ENCODE measurements at regions not wholly inside any gene's neighbourhood (a gene's known extent, or its start where the extent isn't known, plus 50 kb on each side); places are given as distances from the start of the nearest gene placed in this dataset.

- FAIRE-seq (no peak), DNase-seq (ENCODE audit: extremely low read depth in 1 of 4, low spot score in 3 of 4) (peak in 1 of 4 experiments; percentile 9), ATAC-seq (no peak)
- H3K9me3 ChIP-seq (replicated peaks; ENCODE audit: control insufficient read depth, insufficient read depth, low read depth, low read length), result no peaks in the 10 kb centered on the region; the same call in 1 of the 2 replicates
- no peaks in the 10 kb centered on the region for H3K36me3 ChIP-seq (ENCODE audit: control insufficient read depth, insufficient read depth, low read length)
- ChIA-PET CTCF (ENCODE audit: low intra/inter-chr PET ratio) (no interaction called here), POLR2A (interaction anchor here (1.0 kb wide), 1 partner anchor 9 kb away, joined by 3 read pairs; no protein-coding TSS in a partner anchor)
- no peak for TF ChIP-seq NFXL1 (CRISPR knock-in tag; IDR thresholded peaks at IDR 0.05)
- TF ChIP-seq EGR1 (conservative IDR thresholded peaks at IDR 0.05), result peak; percentile 58; the same call in 1 of the 2 replicates
- no peak for TF ChIP-seq HCFC1 (IDR thresholded peaks at IDR 0.05; ENCODE audit: low read depth, low read length)
- no peak for TF ChIP-seq ATF7 (IDR thresholded peaks at IDR 0.05)
- peak; percentile 34 for TF ChIP-seq ZNF316 (IDR thresholded peaks at IDR 0.05)
- no peak for TF ChIP-seq BRF1 (IDR thresholded peaks at IDR 0.05; ENCODE audit: borderline replicate concordance, extremely low read depth, insufficient read length)
- no peak for TF ChIP-seq FOXJ3 (CRISPR knock-in tag; IDR thresholded peaks at IDR 0.05)
- TF ChIP-seq, protein P1, sequence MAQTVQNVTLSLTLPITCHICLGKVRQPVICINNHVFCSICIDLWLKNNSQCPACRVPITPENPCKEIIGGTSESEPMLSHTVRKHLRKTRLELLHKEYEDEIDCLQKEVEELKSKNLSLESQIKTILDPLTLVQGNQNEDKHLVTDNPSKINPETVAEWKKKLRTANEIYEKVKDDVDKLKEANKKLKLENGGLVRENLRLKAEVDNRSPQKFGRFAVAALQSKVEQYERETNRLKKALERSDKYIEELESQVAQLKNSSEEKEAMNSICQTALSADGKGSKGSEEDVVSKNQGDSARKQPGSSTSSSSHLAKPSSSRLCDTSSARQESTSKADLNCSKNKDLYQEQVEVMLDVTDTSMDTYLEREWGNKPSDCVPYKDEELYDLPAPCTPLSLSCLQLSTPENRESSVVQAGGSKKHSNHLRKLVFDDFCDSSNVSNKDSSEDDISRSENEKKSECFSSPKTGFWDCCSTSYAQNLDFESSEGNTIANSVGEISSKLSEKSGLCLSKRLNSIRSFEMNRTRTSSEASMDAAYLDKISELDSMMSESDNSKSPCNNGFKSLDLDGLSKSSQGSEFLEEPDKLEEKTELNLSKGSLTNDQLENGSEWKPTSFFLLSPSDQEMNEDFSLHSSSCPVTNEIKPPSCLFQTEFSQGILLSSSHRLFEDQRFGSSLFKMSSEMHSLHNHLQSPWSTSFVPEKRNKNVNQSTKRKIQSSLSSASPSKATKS (CRISPR knock-in tag; IDR thresholded peaks at IDR 0.05), result no peak
- no peak for TF ChIP-seq SAP30 (IDR thresholded peaks at IDR 0.05; ENCODE audit: borderline replicate concordance, insufficient read depth, low read depth, low read length, poor library complexity, severe bottlenecking)
- peak; percentile 43; the same call in 1 of the 2 replicates for TF ChIP-seq MAFG (tag; conservative IDR thresholded peaks at IDR 0.05)
- TF ChIP-seq SMAD1 (IDR thresholded peaks at IDR 0.05; ENCODE audit: low read depth, low read length, partially characterized antibody), result no peak
- 0 out of 2 replicates have a peak, but pooled peaks have one; percentile 10 for TF ChIP-seq CBFA2T3 (IDR thresholded peaks at IDR 0.05)
- H4K20me1 ChIP-seq (replicated peaks; ENCODE audit: control insufficient read depth, insufficient read depth, low read length), result no peaks in the 10 kb centered on the region
- no peak overlapping the region for H3K27ac ChIP-seq (ENCODE audit: extremely low read depth, low read depth, low read length)
- H2AFZ ChIP-seq (ENCODE audit: low read depth, low read length), result no peak overlapping the region
- H3K27me3 ChIP-seq (ENCODE audit: control insufficient read depth in 2 of 2, insufficient read depth in 2 of 2, low read length in 2 of 2), result peaks cover 10 to 18% of the 10 kb centered on the region in 2 experiments; a peak in 4 of 5 replicates
- BruUV-seq (replicated peaks), result no TSS peak
- H3K4me3 ChIP-seq, result no peak overlapping the region
- intact Hi-C loops (cut with micrococcal nuclease) (no loop called here), in situ Hi-C loops (cut with MboI) (no loop called here)
- H3K9me1 ChIP-seq (ENCODE audit: control insufficient read depth, insufficient read depth, low read length), result no peaks in the 10 kb centered on the region
- H3K9ac ChIP-seq (ENCODE audit: insufficient read depth in 1 of 2, low read depth in 2 of 2, low read length in 2 of 2), result no peak overlapping the region
- H3K79me2 ChIP-seq (ENCODE audit: control insufficient read depth, insufficient read depth, low read length), result no peaks in the 10 kb centered on the region
- H3K4me1 ChIP-seq (replicated peaks in 1 of 2; ENCODE audit: control insufficient read depth in 2 of 2, insufficient read depth in 2 of 2, low read length in 2 of 2), result no peaks in the 10 kb centered on the region
- H3K4me2 ChIP-seq (ENCODE audit: insufficient read depth, low read length), result no peak overlapping the region
- WGBS (ENCODE audit: insufficient coverage, low coverage, missing lambda C conversion rate), result 0% methylated on average over 2 of the region's 2 CpGs
Observed at GRCh38 chr6:111976139-111976538, 77.8 kb upstream of the CCN6 start.

All from K562 (cell line).